ENCODE measurements at regions not wholly inside any gene's neighbourhood (a gene's known extent, or its start where the extent isn't known, plus 50 kb on each side); places are given as distances from the start of the nearest gene placed in this dataset.

- H3K27ac ChIP-seq = no peak overlapping the region
- no peak for TF ChIP-seq ZFX (IDR thresholded peaks at IDR 0.05; ENCODE audit: borderline replicate concordance)
- TF ChIP-seq CTCF (IDR thresholded peaks at IDR 0.05) = no peak
Measured at GRCh38 chr10:78919181-78919966, 149.4 kb upstream of the ZMIZ1 start.

- no peak overlapping the region for H3K27ac ChIP-seq
- TF ChIP-seq CTCF (IDR thresholded peaks at IDR 0.05) = no peak
- no peak for TF ChIP-seq ZFX (IDR thresholded peaks at IDR 0.05; ENCODE audit: borderline replicate concordance)
Measured at GRCh38 chr10:78920011-78920410, 148.8 kb upstream of the ZMIZ1 start.

GRCh38 chr10:78921895-78922294 lies 146.9 kb upstream of the ZMIZ1 start:
- H3K27ac ChIP-seq = no peak overlapping the region
- TF ChIP-seq CTCF (IDR thresholded peaks at IDR 0.05) = no peak
- TF ChIP-seq ZFX (IDR thresholded peaks at IDR 0.05; ENCODE audit: borderline replicate concordance) = no peak

GRCh38 chr10:78923647-78924318 lies 145.0 kb upstream of the ZMIZ1 start:
- H3K27ac ChIP-seq = no peak overlapping the region
- no peak for TF ChIP-seq ZFX (IDR thresholded peaks at IDR 0.05; ENCODE audit: borderline replicate concordance)
- TF ChIP-seq CTCF (IDR thresholded peaks at IDR 0.05) = no peak

- H3K27ac ChIP-seq = no peak overlapping the region
- TF ChIP-seq CTCF (IDR thresholded peaks at IDR 0.05) (no peak), ZFX (IDR thresholded peaks at IDR 0.05; ENCODE audit: borderline replicate concordance) (no peak)
Measured at GRCh38 chr10:78924319-78925003, 144.3 kb upstream of the ZMIZ1 start.

GRCh38 chr10:78925275-78925674 lies 143.5 kb upstream of the ZMIZ1 start:
- TF ChIP-seq CTCF (IDR thresholded peaks at IDR 0.05) = no peak
- TF ChIP-seq ZFX (IDR thresholded peaks at IDR 0.05; ENCODE audit: borderline replicate concordance) = no peak
- H3K27ac ChIP-seq = no peak overlapping the region

Data from 22Rv1 (cell line).